ENCODE measurements at regions not wholly inside any gene's neighbourhood (a gene's known extent, or its start where the extent isn't known, plus 50 kb on each side); places are given as distances from the start of the nearest gene placed in this dataset.

- no peaks in the 10 kb centered on the region for H3K27me3 ChIP-seq
- in situ Hi-C loops (cut with MboI; ENCODE audit: low pct_ligation_motif_present in 1 of 4, low pct_unique_long_range_greater_than_20kb in 1 of 4, low sequenced_read_pairs in 3 of 4) = no loop called here
- no peak overlapping the region for H3K27ac ChIP-seq
- WGBS, 2 donors (ENCODE audit: low coverage in 1 of 2) = 66 to 79% methylated on average over 3 to 4 of the region's 4 CpGs
- H3K4me1 ChIP-seq = no peaks in the 10 kb centered on the region
- DNase-seq = no peak
- H3K9me3 ChIP-seq = no peaks in the 10 kb centered on the region
- no peak for TF ChIP-seq EP300 (IDR thresholded peaks at IDR 0.05; ENCODE audit: low read depth)
- H3K4me3 ChIP-seq = no peak overlapping the region
- no peaks in the 10 kb centered on the region for H3K36me3 ChIP-seq
- intact Hi-C loops (cut with DNase I; ENCODE audit: low total_unique reads) = no loop called here
These were observed 92.8 kb downstream of the ASCL1 start for GRCh38 chr12:103050273-103050672.

GRCh38 chr12:103053089-103053488 is 95.6 kb downstream of the ASCL1 start:
- H3K4me1 ChIP-seq = no peaks in the 10 kb centered on the region
- H3K36me3 ChIP-seq = no peaks in the 10 kb centered on the region
- H3K9me3 ChIP-seq = no peaks in the 10 kb centered on the region
- no peak overlapping the region for H3K27ac ChIP-seq
- TF ChIP-seq CTCF (IDR thresholded peaks at IDR 0.05) = no peak
- intact Hi-C loops (cut with DNase I; ENCODE audit: low total_unique reads) (no loop called here), in situ Hi-C loops (cut with MboI; ENCODE audit: low pct_ligation_motif_present in 1 of 4, low pct_unique_long_range_greater_than_20kb in 1 of 4, low sequenced_read_pairs in 3 of 4) (no loop called here)
- no peak for DNase-seq
- H3K4me3 ChIP-seq = no peak overlapping the region
- no peaks in the 10 kb centered on the region for H3K27me3 ChIP-seq

GRCh38 chr12:103073630-103074029 is 116.2 kb downstream of the ASCL1 start:
- no peaks in the 10 kb centered on the region for H3K27me3 ChIP-seq
- no peak for TF ChIP-seq POLR2A (IDR thresholded peaks at IDR 0.05)
- TF ChIP-seq POLR2AphosphoS5 (IDR thresholded peaks at IDR 0.05) = no peak
- TF ChIP-seq EP300 (IDR thresholded peaks at IDR 0.05; ENCODE audit: low read depth) = no peak
- no peak for TF ChIP-seq CTCF (IDR thresholded peaks at IDR 0.05)
- no peaks in the 10 kb centered on the region for H3K36me3 ChIP-seq
- no peaks in the 10 kb centered on the region for H3K4me1 ChIP-seq
- in situ Hi-C loops (cut with MboI; ENCODE audit: low pct_ligation_motif_present in 1 of 4, low pct_unique_long_range_greater_than_20kb in 1 of 4, low sequenced_read_pairs in 3 of 4) = no loop called here
- H3K4me3 ChIP-seq = no peak overlapping the region
- no peak for DNase-seq
- H3K9me3 ChIP-seq = no peaks in the 10 kb centered on the region
- WGBS, 2 donors (ENCODE audit: low coverage in 1 of 2) = 40 to 73% methylated on average over 1 to 3 of the region's 3 CpGs
- intact Hi-C loops (cut with DNase I; ENCODE audit: low total_unique reads) = no loop called here
- no peak overlapping the region for H3K27ac ChIP-seq

GRCh38 chr12:103075848-103076247 is 118.4 kb downstream of the ASCL1 start:
- DNase-seq = no peak
- no peaks in the 10 kb centered on the region for H3K9me3 ChIP-seq
- intact Hi-C loops (cut with DNase I; ENCODE audit: low total_unique reads) = no loop called here
- H3K36me3 ChIP-seq = no peaks in the 10 kb centered on the region
- H3K4me3 ChIP-seq = no peak overlapping the region
- TF ChIP-seq POLR2AphosphoS5 (IDR thresholded peaks at IDR 0.05) (no peak), POLR2A (IDR thresholded peaks at IDR 0.05) (no peak), EP300 (IDR thresholded peaks at IDR 0.05; ENCODE audit: low read depth) (no peak), CTCF (IDR thresholded peaks at IDR 0.05) (no peak)
- H3K27me3 ChIP-seq = no peaks in the 10 kb centered on the region
- H3K4me1 ChIP-seq = no peaks in the 10 kb centered on the region
- 77 to 82% methylated on average over 2 of the region's 2 CpGs for WGBS, 2 donors (ENCODE audit: low coverage in 1 of 2)
- no peak overlapping the region for H3K27ac ChIP-seq
- in situ Hi-C loops (cut with MboI; ENCODE audit: low pct_ligation_motif_present in 1 of 4, low pct_unique_long_range_greater_than_20kb in 1 of 4, low sequenced_read_pairs in 3 of 4) = no loop called here

DNA sequence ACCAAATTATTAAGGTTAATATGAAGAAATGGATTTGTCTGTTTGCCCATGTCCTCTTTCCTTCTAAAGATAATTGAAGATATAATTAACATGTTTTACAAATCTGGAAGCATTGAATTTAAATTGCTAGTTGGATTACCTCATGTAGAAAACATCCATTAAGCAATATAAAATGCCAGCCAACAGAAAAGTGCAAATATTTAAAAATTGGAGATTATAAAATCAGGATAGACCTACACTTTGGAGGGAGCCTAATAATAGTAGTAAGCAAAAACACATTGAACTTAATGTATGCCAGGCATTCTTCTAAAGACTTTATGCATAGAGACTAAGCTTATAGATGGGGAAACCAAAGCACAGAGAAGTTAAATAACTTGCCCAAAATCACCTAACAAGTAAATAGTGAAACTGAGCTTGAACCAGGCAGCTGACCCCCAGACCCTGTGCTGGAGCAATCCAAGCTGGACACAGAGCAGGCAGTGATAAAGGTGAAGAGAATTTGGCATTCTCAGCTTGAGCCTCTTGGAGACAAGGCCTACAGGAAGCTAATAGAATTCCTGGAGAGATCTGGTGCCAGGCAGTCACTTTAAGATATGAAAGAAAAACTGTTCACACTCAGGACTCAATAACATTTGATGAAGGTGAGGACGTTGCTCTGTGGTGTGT is 119.8 kb downstream of the ASCL1 start:
- DNase-seq = no peak
- WGBS, 2 donors (ENCODE audit: low coverage in 1 of 2) = 48% methylated on average over 1 of the region's 1 CpG; no CpG with 5 or more reads in 1 of the 2 donors
- no peak overlapping the region for H3K4me3 ChIP-seq
- in situ Hi-C loops (cut with MboI; ENCODE audit: low pct_ligation_motif_present in 1 of 4, low pct_unique_long_range_greater_than_20kb in 1 of 4, low sequenced_read_pairs in 3 of 4) = no loop called here
- H3K9me3 ChIP-seq = peaks cover 5% of the 10 kb centered on the region in 2 donors
- H3K27me3 ChIP-seq = no peaks in the 10 kb centered on the region
- H3K27ac ChIP-seq = no peak overlapping the region
- no peaks in the 10 kb centered on the region for H3K36me3 ChIP-seq
- no peaks in the 10 kb centered on the region for H3K4me1 ChIP-seq
- TF ChIP-seq POLR2A (IDR thresholded peaks at IDR 0.05) (no peak), EP300 (IDR thresholded peaks at IDR 0.05; ENCODE audit: low read depth) (no peak), CTCF (IDR thresholded peaks at IDR 0.05) (no peak), POLR2AphosphoS5 (IDR thresholded peaks at IDR 0.05) (no peak)
- intact Hi-C loops (cut with DNase I; ENCODE audit: low total_unique reads) = no loop called here
